Ishikawa (cell line): ENCODE measurements at regions not wholly inside any gene's neighbourhood (a gene's known extent, or its start where the extent isn't known, plus 50 kb on each side); places are given as distances from the start of the nearest gene placed in this dataset.

Experiments used
- CEBPB ChIP-seq: IDR thresholded peaks from 2 replicates; pipeline ENCODE4 v1.6.1; 2012
- CREB1 ChIP-seq: IDR thresholded peaks from 2 replicates; pipeline ENCODE4 v1.6.1; 2012; ENCODE audit warnings: low read depth
- EGR1 ChIP-seq: IDR thresholded peaks from 2 replicates; pipeline ENCODE4 v1.6.1; 2012
- EP300 ChIP-seq: IDR thresholded peaks from 2 replicates; pipeline ENCODE4 v1.6.1; 2012; ENCODE audit warnings: borderline replicate concordance
- FOXM1 ChIP-seq: IDR thresholded peaks from 2 replicates; pipeline ENCODE4 v1.6.1; 2012; ENCODE audit warnings: low read depth, borderline replicate concordance
- MAX ChIP-seq: IDR thresholded peaks from 2 replicates; pipeline ENCODE4 v1.6.1; 2012
- NFIC ChIP-seq: IDR thresholded peaks from 2 replicates; pipeline ENCODE4 v1.6.1; 2012
- RAD21 ChIP-seq: IDR thresholded peaks from 2 replicates; pipeline ENCODE4 v1.6.1; 2012; ENCODE audit warnings: low read depth
- REST ChIP-seq: IDR thresholded peaks from 2 replicates; pipeline ENCODE4 v1.6.1; 2012; ENCODE audit warnings: low read depth, mild to moderate bottlenecking
- TAF1 ChIP-seq: IDR thresholded peaks from 2 replicates; pipeline ENCODE4 v1.6.1; 2012; ENCODE audit warnings: low read depth, mild to moderate bottlenecking
- TCF12 ChIP-seq: IDR thresholded peaks from 2 replicates; pipeline ENCODE4 v1.6.1; 2012; ENCODE audit warnings: low read depth
- TEAD4 ChIP-seq: IDR thresholded peaks from 2 replicates; pipeline ENCODE4 v1.6.1; 2012
- USF1 ChIP-seq: IDR thresholded peaks from 2 replicates; pipeline ENCODE4 v1.6.1; 2012
- YY1 ChIP-seq: IDR thresholded peaks from 2 replicates; pipeline ENCODE4 v1.6.1; 2012; ENCODE audit warnings: low read depth
- ZBTB7A ChIP-seq: IDR thresholded peaks from 2 replicates; pipeline ENCODE4 v1.6.1; 2012; ENCODE audit warnings: low read depth

GRCh38 chr2:181764095-181764963, 84.0 kb upstream of the NEUROD1 start:
- no peak for TF ChIP-seq EP300
- TF ChIP-seq NFIC: no peak
- no peak for TF ChIP-seq TEAD4
- TF ChIP-seq YY1: no peak
- TF ChIP-seq ZBTB7A: no peak

GRCh38 chr2:181766129-181766528, 85.8 kb upstream of the NEUROD1 start:
- no peak for TF ChIP-seq CEBPB
- no peak for TF ChIP-seq MAX
- no peak for TF ChIP-seq EGR1
- no peak for TF ChIP-seq YY1
- TF ChIP-seq TEAD4: no peak
- no peak for TF ChIP-seq CREB1
- no peak for TF ChIP-seq NFIC
- no peak for TF ChIP-seq TCF12
- TF ChIP-seq ZBTB7A: no peak
- TF ChIP-seq EP300: no peak
- no peak for TF ChIP-seq REST
- TF ChIP-seq FOXM1: no peak
- TF ChIP-seq TAF1: no peak
- TF ChIP-seq USF1: no peak
- TF ChIP-seq RAD21: no peak

- TF ChIP-seq FOXM1: no peak
Measured at GRCh38 chr2:181770150-181770549, 89.8 kb upstream of the NEUROD1 start.

GRCh38 chr2:181771356-181771755, 91.0 kb upstream of the NEUROD1 start:
- TF ChIP-seq USF1 (no peak), MAX (no peak), YY1 (no peak), CREB1 (no peak), FOXM1 (no peak), EP300 (no peak), NFIC (no peak), CEBPB (no peak), TCF12 (no peak), RAD21 (no peak), REST (no peak)

- TF ChIP-seq RAD21 (no peak), MAX (no peak), FOXM1 (no peak), REST (no peak), ZBTB7A (no peak), EGR1 (no peak), TAF1 (no peak), TCF12 (no peak), CREB1 (no peak), CEBPB (no peak)
Measured at GRCh38 chr2:181772334-181772733, 92.0 kb upstream of the NEUROD1 start.
